ENCODE measurements at regions not wholly inside any gene's neighbourhood (a gene's known extent, or its start where the extent isn't known, plus 50 kb on each side); places are given as distances from the start of the nearest gene placed in this dataset.

DNA sequence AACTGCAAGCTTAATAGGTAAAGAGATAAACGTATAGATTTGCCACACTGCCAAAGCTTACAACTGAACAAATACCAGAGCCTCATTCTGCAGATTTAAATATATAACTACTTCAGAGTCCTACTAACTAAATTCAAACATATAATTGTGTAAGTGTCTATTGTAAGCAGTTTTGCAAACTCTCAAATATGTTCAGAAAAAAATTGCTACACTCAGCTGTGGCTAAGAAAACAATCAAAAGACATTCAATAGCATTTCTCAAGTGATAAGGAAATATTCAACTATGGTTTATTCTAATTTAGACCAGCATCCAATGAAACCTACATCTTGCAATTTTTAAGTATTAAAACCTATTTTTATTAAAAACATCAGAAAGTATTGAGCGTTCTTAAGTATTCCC, 202.4 kb downstream of the KCTD12 start:
- TF ChIP-seq, protein P1, sequence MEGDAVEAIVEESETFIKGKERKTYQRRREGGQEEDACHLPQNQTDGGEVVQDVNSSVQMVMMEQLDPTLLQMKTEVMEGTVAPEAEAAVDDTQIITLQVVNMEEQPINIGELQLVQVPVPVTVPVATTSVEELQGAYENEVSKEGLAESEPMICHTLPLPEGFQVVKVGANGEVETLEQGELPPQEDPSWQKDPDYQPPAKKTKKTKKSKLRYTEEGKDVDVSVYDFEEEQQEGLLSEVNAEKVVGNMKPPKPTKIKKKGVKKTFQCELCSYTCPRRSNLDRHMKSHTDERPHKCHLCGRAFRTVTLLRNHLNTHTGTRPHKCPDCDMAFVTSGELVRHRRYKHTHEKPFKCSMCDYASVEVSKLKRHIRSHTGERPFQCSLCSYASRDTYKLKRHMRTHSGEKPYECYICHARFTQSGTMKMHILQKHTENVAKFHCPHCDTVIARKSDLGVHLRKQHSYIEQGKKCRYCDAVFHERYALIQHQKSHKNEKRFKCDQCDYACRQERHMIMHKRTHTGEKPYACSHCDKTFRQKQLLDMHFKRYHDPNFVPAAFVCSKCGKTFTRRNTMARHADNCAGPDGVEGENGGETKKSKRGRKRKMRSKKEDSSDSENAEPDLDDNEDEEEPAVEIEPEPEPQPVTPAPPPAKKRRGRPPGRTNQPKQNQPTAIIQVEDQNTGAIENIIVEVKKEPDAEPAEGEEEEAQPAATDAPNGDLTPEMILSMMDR (IDR thresholded peaks at IDR 0.05): no peak
- TF ChIP-seq POLR2AphosphoS5 (IDR thresholded peaks at IDR 0.05) (no peak), EP300 (IDR thresholded peaks at IDR 0.05) (no peak)
